Stomach (tissue), 8 donors: ENCODE measurements at regions not wholly inside any gene's neighbourhood (a gene's known extent, or its start where the extent isn't known, plus 50 kb on each side); places are given as distances from the start of the nearest gene placed in this dataset.

Experiments
- DNase-seq, 2 donors: peaks; one replicate each; pipeline versions ENCODE4 v3.0.0 to v3.0.0-alpha.2; 2013 to 2019
- H3K27ac ChIP-seq, 5 donors: fragments of 200-600 bp in 4 of 5; sonication (generic) in 4 of 5; one replicate each; pipeline ENCODE4 v1.5.1; 2013 to 2019; ENCODE audit warnings: mild to moderate bottlenecking in 1 of 5, moderate library complexity in 1 of 5
- H3K27me3 ChIP-seq, 3 donors: fragments of 200-600 bp; sonication (generic); one replicate each; pipeline ENCODE4 v1.5.1; 2017 to 2019; ENCODE audit warnings: mixed run types in 1 of 3
- H3K36me3 ChIP-seq, 4 donors: fragments of 200-600 bp; sonication (generic); 1 replicate in 3 of 4; 2 replicates in 1 of 4; pipeline ENCODE4 v1.5.1; 2016 to 2019
- H3K4me1 ChIP-seq, 4 donors: fragments of 200-600 bp; sonication (generic); one replicate each; pipeline ENCODE4 v1.5.1; 2016 to 2019
- H3K4me3 ChIP-seq, 4 donors: fragments of 200-600 bp; sonication (generic) in 3 of 4; one replicate each; pipeline ENCODE4 v1.5.1; 2016 to 2019; ENCODE audit warnings: mild to moderate bottlenecking in 1 of 4
- H3K9me3 ChIP-seq, 4 donors: fragments of 200-600 bp; sonication (generic); one replicate each; pipeline ENCODE4 v1.5.1; 2016 to 2019
- EP300 ChIP-seq: sonication (generic); formaldehyde crosslinking; IDR thresholded peaks from one replicate; pipeline ENCODE4 v1.6.1; 2017; ENCODE audit warnings: antibody characterized with exemption
- POLR2A ChIP-seq, 4 donors: fragments of 450-650 bp; IDR thresholded peaks; one replicate each; pipeline ENCODE4 v1.6.1; 2016; ENCODE audit warnings: antibody characterized with exemption in 4 of 4, control low read depth in 2 of 4, mild to moderate bottlenecking in 1 of 4, moderate library complexity in 1 of 4
- POLR2AphosphoS5 ChIP-seq, 3 donors: sonication (generic); formaldehyde crosslinking; IDR thresholded peaks; one replicate each; pipeline ENCODE4 v1.6.1; 2016; ENCODE audit warnings: antibody characterized with exemption in 3 of 3
- WGBS, 5 donors: extraction: QIAGEN DNeasy Blood & Tissue Kit in 3 of 5; methylation state at CpG; one replicate each; pipeline versions ENCODE4 v1.1.5 to v1.1.7; 2013 to 2018; 5-methylcytosine and 5-hydroxymethylcytosine counted together
- intact Hi-C: fragments of 100-400 bp; cut with DNase I; formaldehyde crosslinking; loops from one replicate; pipeline ENCODE4 v1.15.1; 2023; ENCODE audit warnings: low total_unique reads
- TF ChIP-seq, protein P1 (sequence below), 7 experiments: fragments of 450-650 bp in 4 of 7; fragments of 200-600 bp in 3 of 7; sonication (generic) in 3 of 7; IDR thresholded peaks; one replicate each; pipeline ENCODE4 v1.5.1; 2016 to 2019; ENCODE audit warnings: antibody characterized with exemption in 7 of 7, control low read depth in 2 of 7, mild to moderate bottlenecking in 1 of 7
- donor health status: healthy with polysubstance abuse.
- donor health status: Bipolar disorder and iron deficiency.
- donor health status: healthy.

GRCh38 chr2:122412360-122412759 is 656.9 kb downstream of the TSN start:
- Histone ChIP-seq H3K27ac (peak overlapping the region in 1 of 5 donors; percentile 8), H3K4me1 (no peaks in the 10 kb centered on the region), H3K9me3 (peaks cover 0 to 8% (median 3%) of the 10 kb centered on the region in 4 donors), H3K27me3 (no peaks in the 10 kb centered on the region), H3K4me3 (no peak overlapping the region), H3K36me3 (no peaks in the 10 kb centered on the region)
- intact Hi-C loops, result no loop called here
- peak in 1 of 2 donors; percentile 12 for DNase-seq
- TF ChIP-seq, protein P1, sequence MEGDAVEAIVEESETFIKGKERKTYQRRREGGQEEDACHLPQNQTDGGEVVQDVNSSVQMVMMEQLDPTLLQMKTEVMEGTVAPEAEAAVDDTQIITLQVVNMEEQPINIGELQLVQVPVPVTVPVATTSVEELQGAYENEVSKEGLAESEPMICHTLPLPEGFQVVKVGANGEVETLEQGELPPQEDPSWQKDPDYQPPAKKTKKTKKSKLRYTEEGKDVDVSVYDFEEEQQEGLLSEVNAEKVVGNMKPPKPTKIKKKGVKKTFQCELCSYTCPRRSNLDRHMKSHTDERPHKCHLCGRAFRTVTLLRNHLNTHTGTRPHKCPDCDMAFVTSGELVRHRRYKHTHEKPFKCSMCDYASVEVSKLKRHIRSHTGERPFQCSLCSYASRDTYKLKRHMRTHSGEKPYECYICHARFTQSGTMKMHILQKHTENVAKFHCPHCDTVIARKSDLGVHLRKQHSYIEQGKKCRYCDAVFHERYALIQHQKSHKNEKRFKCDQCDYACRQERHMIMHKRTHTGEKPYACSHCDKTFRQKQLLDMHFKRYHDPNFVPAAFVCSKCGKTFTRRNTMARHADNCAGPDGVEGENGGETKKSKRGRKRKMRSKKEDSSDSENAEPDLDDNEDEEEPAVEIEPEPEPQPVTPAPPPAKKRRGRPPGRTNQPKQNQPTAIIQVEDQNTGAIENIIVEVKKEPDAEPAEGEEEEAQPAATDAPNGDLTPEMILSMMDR (IDR thresholded peaks at IDR 0.05), result no peak
- TF ChIP-seq POLR2AphosphoS5 (IDR thresholded peaks at IDR 0.05), result no peak
- TF ChIP-seq POLR2A (IDR thresholded peaks at IDR 0.05), result no peak
- TF ChIP-seq EP300, result no peak
- 21 to 55% (median 26%) methylated on average over 6 of the region's 6 CpGs for WGBS, 5 donors

DNA sequence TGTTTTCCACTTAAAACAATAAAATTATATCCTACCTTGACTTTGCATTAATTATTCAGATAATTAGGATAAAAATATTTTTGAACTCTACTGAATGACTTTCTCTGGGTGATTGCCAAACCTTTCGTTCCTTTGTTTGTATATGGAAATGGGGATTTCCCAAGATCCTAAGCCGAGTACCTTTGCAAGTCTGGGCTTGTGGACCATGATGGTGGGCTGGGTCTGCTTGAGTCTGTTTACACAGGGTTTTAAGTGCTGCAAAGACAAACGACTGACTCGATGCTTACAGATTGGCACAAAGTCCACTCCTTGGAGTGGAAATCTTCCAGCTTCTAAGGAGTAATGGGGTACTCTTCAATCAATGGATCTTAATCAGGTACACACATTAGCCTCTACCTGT is 659.5 kb downstream of the TSN start:
- peaks cover 0 to 8% (median 3%) of the 10 kb centered on the region in 4 donors for H3K9me3 ChIP-seq
- no peaks in the 10 kb centered on the region for H3K4me1 ChIP-seq
- TF ChIP-seq, protein P1 (IDR thresholded peaks at IDR 0.05), result no peak
- TF ChIP-seq POLR2AphosphoS5 (IDR thresholded peaks at IDR 0.05), result no peak
- TF ChIP-seq EP300, result no peak
- peak in 1 of 2 donors; percentile 17 for DNase-seq
- H3K27ac ChIP-seq, result no peak overlapping the region
- intact Hi-C loops, result no loop called here
- no peak overlapping the region for H3K4me3 ChIP-seq
- WGBS, 5 donors, result 7 to 25% (median 12%) methylated on average over 4 of the region's 4 CpGs
- no peaks in the 10 kb centered on the region for H3K27me3 ChIP-seq
- no peaks in the 10 kb centered on the region for H3K36me3 ChIP-seq

GRCh38 chr2:122417114-122417513 is 661.7 kb downstream of the TSN start:
- no peaks in the 10 kb centered on the region for H3K4me1 ChIP-seq
- no peak overlapping the region for H3K27ac ChIP-seq
- no peaks in the 10 kb centered on the region for H3K36me3 ChIP-seq
- TF ChIP-seq, protein P1 (IDR thresholded peaks at IDR 0.05), result no peak
- TF ChIP-seq EP300, result no peak
- no peak for TF ChIP-seq POLR2AphosphoS5 (IDR thresholded peaks at IDR 0.05)
- no peak for TF ChIP-seq POLR2A (IDR thresholded peaks at IDR 0.05)
- H3K9me3 ChIP-seq, result no peaks in the 10 kb centered on the region
- no peaks in the 10 kb centered on the region for H3K27me3 ChIP-seq
- WGBS, 5 donors, result 90 to 97% (median 94%) methylated on average over 1 of the region's 1 CpG
- H3K4me3 ChIP-seq, result no peak overlapping the region
- DNase-seq, result no peak
- intact Hi-C loops, result no loop called here

DNA sequence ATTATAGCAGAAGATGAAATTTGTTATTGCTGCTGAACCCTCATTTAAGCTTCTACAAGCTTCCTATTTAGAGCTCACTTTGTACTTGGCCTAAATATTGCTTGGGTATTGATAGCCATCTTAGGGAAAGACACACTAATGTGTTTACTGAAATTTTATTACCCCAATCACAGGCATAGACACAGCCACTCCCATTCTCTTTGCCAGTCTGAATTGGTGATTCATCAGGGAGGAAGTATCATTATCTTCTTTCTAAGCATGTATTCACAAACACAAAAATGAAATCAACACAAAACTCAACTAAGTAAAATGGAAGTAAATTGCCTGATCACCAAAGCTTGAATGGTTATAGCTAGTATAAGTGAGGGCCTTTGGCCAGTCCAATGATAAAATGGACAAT is 666.3 kb downstream of the TSN start:
- TF ChIP-seq, protein P1 (IDR thresholded peaks at IDR 0.05), result no peak
- TF ChIP-seq POLR2A (IDR thresholded peaks at IDR 0.05), result no peak
- TF ChIP-seq POLR2AphosphoS5 (IDR thresholded peaks at IDR 0.05), result no peak
- TF ChIP-seq EP300, result no peak
- no peak overlapping the region for H3K4me3 ChIP-seq
- DNase-seq, result no peak

More for the DNA sequence above, 666.3 kb downstream of the TSN start:
- Histone ChIP-seq H3K9me3 (no peaks in the 10 kb centered on the region), H3K4me1 (no peaks in the 10 kb centered on the region), H3K27me3 (no peaks in the 10 kb centered on the region), H3K27ac (no peak overlapping the region), H3K36me3 (no peaks in the 10 kb centered on the region)
- intact Hi-C loops, result no loop called here
